Endothelial cell of umbilical vein (primary cell): ENCODE measurements at regions not wholly inside any gene's neighbourhood (a gene's known extent, or its start where the extent isn't known, plus 50 kb on each side); places are given as distances from the start of the nearest gene placed in this dataset.

Experiments
- BruUV-seq: library from RNA; stranded (reverse); fragments of 400-500 nt; replicated peaks from 2 replicates; lab custom pipeline; 2021; lab: Mats Ljungman, UMichigan
- CTCF ChIA-PET: fragments of 300-600, 350-600 bp; sonication (Branson Sonifier 250); formaldehyde crosslinking; loops from one replicate; lab custom pipeline; 2021; ENCODE audit warnings: antibody characterized with exemption, inconsistent platforms; lab: Charles Lee
- POLR2A ChIA-PET: fragments of 300-600, 350-600 bp; sonication (Branson Sonifier 250); formaldehyde crosslinking; loops from one replicate; lab custom pipeline; 2021; ENCODE audit warnings: antibody characterized with exemption, inconsistent platforms; lab: Charles Lee
- DNase-seq: peaks from one replicate; pipeline ENCODE4 v3.0.0-alpha.2; 2011; ENCODE audit warnings: low read depth, low spot score
- FAIRE-seq: peaks from 2 replicates; lab custom pipeline; 2011; peaks lifted over from hg19 to GRCh38; lab: Jason Lieb, UNC
- H2AFZ ChIP-seq: 2 replicates; pipeline ENCODE4 v1.6.0; 2012; ENCODE audit warnings: low read depth, low read length, control low read depth, inconsistent platforms
- H3K27ac ChIP-seq: 2 replicates; pipeline ENCODE4 v1.5.1; 2011; ENCODE audit warnings: low read depth, mild to moderate bottlenecking, control low read depth, low read length, moderate library complexity; ENCODE audit not compliant: insufficient read depth
- H3K27me3 ChIP-seq, 2 experiments: 2 replicates each; pipeline versions ENCODE4 v1.6.0 to v1.6.1; 2011; ENCODE audit warnings: low read length in 2 of 2, mixed read lengths in 1 of 2; ENCODE audit not compliant: control insufficient read depth in 2 of 2, insufficient read depth in 2 of 2
- H3K36me3 ChIP-seq, 2 experiments: 2 replicates in 1 of 2; 3 replicates in 1 of 2; pipeline ENCODE4 v1.5.1; 2011; ENCODE audit warnings: low read length in 2 of 2, mild to moderate bottlenecking in 1 of 2, moderate library complexity in 1 of 2; ENCODE audit not compliant: control insufficient read depth in 2 of 2, insufficient read depth in 2 of 2; ENCODE audit errors: extremely low read depth in 1 of 2
- H3K4me1 ChIP-seq: 3 replicates; pipeline ENCODE4 v1.5.1; 2011; ENCODE audit warnings: mild to moderate bottlenecking, low read length; ENCODE audit not compliant: control insufficient read depth, insufficient read depth; ENCODE audit errors: extremely low read depth
- H3K4me2 ChIP-seq: 2 replicates; pipeline ENCODE4 v1.6.1; 2011; ENCODE audit warnings: low read length, control low read depth, mixed read lengths; ENCODE audit not compliant: insufficient read depth
- H3K4me3 ChIP-seq, 3 experiments: fragments of 200-600 bp in 1 of 3; sonication (generic), shearing (Covaris generic) in 1 of 3; replicated peaks in 1 of 3; 2 replicates each; pipeline ENCODE4 v1.5.1; 2011 to 2016; ENCODE audit warnings: control low read depth in 3 of 3, low read length in 3 of 3, mild to moderate bottlenecking in 2 of 3, inconsistent platforms in 1 of 3, low read depth in 1 of 3, moderate library complexity in 1 of 3; ENCODE audit not compliant: insufficient read depth in 1 of 3
- H3K79me2 ChIP-seq: 2 replicates; pipeline ENCODE4 v1.6.0; 2012; ENCODE audit warnings: low read length, inconsistent platforms; ENCODE audit not compliant: control insufficient read depth, insufficient read depth
- H3K9ac ChIP-seq: replicated peaks from 2 replicates; pipeline ENCODE3; 2011; ENCODE audit warnings: low read length, control low read depth; ENCODE audit not compliant: insufficient read depth; ENCODE audit errors: extremely low read depth
- H3K9me1 ChIP-seq: replicated peaks from 3 replicates; pipeline ENCODE4 v1.6.0; 2011; ENCODE audit warnings: mild to moderate bottlenecking, low read length; ENCODE audit not compliant: control insufficient read depth, insufficient read depth; ENCODE audit errors: extremely low read depth
- H3K9me3 ChIP-seq: replicated peaks from 2 replicates; pipeline ENCODE4 v1.5.1; 2012; ENCODE audit warnings: low read length, inconsistent platforms; ENCODE audit not compliant: control insufficient read depth, insufficient read depth
- H4K20me1 ChIP-seq: replicated peaks from 2 replicates; pipeline ENCODE3; 2011; ENCODE audit warnings: mild to moderate bottlenecking, low read length; ENCODE audit not compliant: control insufficient read depth, insufficient read depth; ENCODE audit errors: extremely low read depth
- EZH2 ChIP-seq: IDR thresholded peaks from 2 replicates; pipeline ENCODE4 v1.6.1; 2012; ENCODE audit warnings: borderline replicate concordance, low read depth, mild to moderate bottlenecking, moderate library complexity, low read length, inconsistent platforms; ENCODE audit not compliant: severe bottlenecking
- FOS ChIP-seq: IDR thresholded peaks from 2 replicates; pipeline ENCODE4 v1.6.1; 2011; ENCODE audit warnings: mild to moderate bottlenecking, low read length, moderate library complexity, borderline replicate concordance; ENCODE audit not compliant: insufficient read depth
- GATA2 ChIP-seq: IDR thresholded peaks from 2 replicates; pipeline ENCODE4 v1.7.0; 2011; ENCODE audit warnings: low read depth, mild to moderate bottlenecking, moderate library complexity, mixed read lengths, low read length; ENCODE audit not compliant: insufficient read length, insufficient read depth
- JUN ChIP-seq: IDR thresholded peaks from 2 replicates; pipeline ENCODE4 v1.6.1; 2011; ENCODE audit warnings: borderline replicate concordance, low read depth; ENCODE audit not compliant: insufficient read length, insufficient read depth
- MYC ChIP-seq: IDR thresholded peaks from one replicate; pipeline ENCODE4 v1.6.1; 2011; ENCODE audit warnings: mild to moderate bottlenecking, low read depth, low read length
- POLR2A ChIP-seq: IDR thresholded peaks from 2 replicates; pipeline ENCODE4 v1.6.1; 2012; ENCODE audit warnings: low read depth, mild to moderate bottlenecking, control low read depth, low read length
- POLR2AphosphoS5 ChIP-seq: IDR thresholded peaks from 2 replicates; pipeline ENCODE4 v1.6.1; 2012; ENCODE audit warnings: low read depth, mild to moderate bottlenecking, control low read depth, low read length, moderate library complexity; ENCODE audit not compliant: insufficient read depth
- dilution Hi-C: fragments of 300-500 bp; cut with MboI; formaldehyde crosslinking; loops from one replicate; pipeline ENCODE4 v1.15.0; 2019; ENCODE audit warnings: low sequenced_read_pairs; ENCODE audit not compliant: extremely low pct_ligation_motif_present
- intact Hi-C: fragments of 100-400 bp; cut with micrococcal nuclease; formaldehyde crosslinking; loops from one replicate; pipeline ENCODE4 v1.10.0; 2022
- TF ChIP-seq, protein P1 (sequence below): IDR thresholded peaks from 2 replicates; pipeline ENCODE4 v1.6.1; 2011; ENCODE audit not compliant: insufficient read depth, insufficient read length
- TF ChIP-seq, protein P2 (sequence below), 2 donors: IDR thresholded peaks; 1 replicate in 1 of 2; 2 replicates in 1 of 2; pipeline ENCODE4 v1.5.1; 2011; ENCODE audit warnings: low read length in 2 of 2, mild to moderate bottlenecking in 2 of 2, moderate library complexity in 2 of 2, control low read depth in 1 of 2, inconsistent platforms in 1 of 2, low read depth in 1 of 2; ENCODE audit not compliant: insufficient read depth in 1 of 2; ENCODE audit errors: extremely low read depth in 1 of 2

DNA sequence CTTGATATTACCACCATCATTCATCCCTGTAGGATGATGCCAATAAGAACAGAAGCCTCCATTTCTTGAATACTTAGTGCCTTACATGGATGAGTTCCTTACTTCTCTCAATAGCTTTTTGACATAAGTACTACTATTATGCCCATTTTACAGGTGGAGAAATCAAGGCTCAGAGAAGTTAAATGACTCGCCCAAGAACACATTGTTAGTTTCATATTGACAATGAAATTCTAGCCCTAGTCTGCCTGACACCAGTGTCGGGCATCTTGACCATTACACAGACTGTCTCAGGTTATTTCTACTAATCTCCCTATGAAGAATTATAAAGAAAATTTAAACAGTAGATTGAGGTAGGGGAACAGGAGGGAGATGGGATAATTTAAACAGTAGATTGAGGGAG lies 52.5 kb upstream of the ARL8B start:
- dilution Hi-C loops = no loop called here

More for the DNA sequence above, 52.5 kb upstream of the ARL8B start:
- intact Hi-C loops = no loop called here
- Histone ChIP-seq H3K79me2 (no peaks in the 10 kb centered on the region), H3K9me3 (no peaks in the 10 kb centered on the region), H2AFZ (no peak overlapping the region), H3K27me3 (peaks cover 6 to 8% of the 10 kb centered on the region in 2 experiments), H3K4me1 (no peaks in the 10 kb centered on the region), H4K20me1 (no peaks in the 10 kb centered on the region), H3K9ac (no peak overlapping the region), H3K4me2 (no peak overlapping the region), H3K9me1 (no peaks in the 10 kb centered on the region), H3K36me3 (no peaks in the 10 kb centered on the region), H3K4me3 (no peak overlapping the region), H3K27ac (no peak overlapping the region)
- ChIA-PET CTCF (interaction anchor here (0.9 to 1.7 kb wide), 3 partner anchors 12 to 358 kb away, joined by 3 to 5 read pairs (median 4); no protein-coding TSS in a partner anchor), POLR2A (interaction anchor here (0.6 kb wide), 1 partner anchor 13 kb away, joined by 5 read pairs; no protein-coding TSS in a partner anchor)
- BruUV-seq = no TSS peak
- no peak for DNase-seq
- TF ChIP-seq MYC (no peak), EZH2 (no peak), GATA2 (no peak), POLR2AphosphoS5 (no peak), POLR2A (no peak), FOS (no peak), JUN (no peak)
- TF ChIP-seq, protein P1, sequence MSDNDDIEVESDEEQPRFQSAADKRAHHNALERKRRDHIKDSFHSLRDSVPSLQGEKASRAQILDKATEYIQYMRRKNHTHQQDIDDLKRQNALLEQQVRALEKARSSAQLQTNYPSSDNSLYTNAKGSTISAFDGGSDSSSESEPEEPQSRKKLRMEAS = no peak
- TF ChIP-seq, protein P2, sequence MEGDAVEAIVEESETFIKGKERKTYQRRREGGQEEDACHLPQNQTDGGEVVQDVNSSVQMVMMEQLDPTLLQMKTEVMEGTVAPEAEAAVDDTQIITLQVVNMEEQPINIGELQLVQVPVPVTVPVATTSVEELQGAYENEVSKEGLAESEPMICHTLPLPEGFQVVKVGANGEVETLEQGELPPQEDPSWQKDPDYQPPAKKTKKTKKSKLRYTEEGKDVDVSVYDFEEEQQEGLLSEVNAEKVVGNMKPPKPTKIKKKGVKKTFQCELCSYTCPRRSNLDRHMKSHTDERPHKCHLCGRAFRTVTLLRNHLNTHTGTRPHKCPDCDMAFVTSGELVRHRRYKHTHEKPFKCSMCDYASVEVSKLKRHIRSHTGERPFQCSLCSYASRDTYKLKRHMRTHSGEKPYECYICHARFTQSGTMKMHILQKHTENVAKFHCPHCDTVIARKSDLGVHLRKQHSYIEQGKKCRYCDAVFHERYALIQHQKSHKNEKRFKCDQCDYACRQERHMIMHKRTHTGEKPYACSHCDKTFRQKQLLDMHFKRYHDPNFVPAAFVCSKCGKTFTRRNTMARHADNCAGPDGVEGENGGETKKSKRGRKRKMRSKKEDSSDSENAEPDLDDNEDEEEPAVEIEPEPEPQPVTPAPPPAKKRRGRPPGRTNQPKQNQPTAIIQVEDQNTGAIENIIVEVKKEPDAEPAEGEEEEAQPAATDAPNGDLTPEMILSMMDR (IDR thresholded peaks at IDR 0.05; ENCODE audit: extremely low read depth in 1 of 2, insufficient read depth in 1 of 2, low read depth in 1 of 2, low read length in 2 of 2) = no peak
- no peak for FAIRE-seq
